ENCODE measurements at regions not wholly inside any gene's neighbourhood (a gene's known extent, or its start where the extent isn't known, plus 50 kb on each side); places are given as distances from the start of the nearest gene placed in this dataset.

DNA sequence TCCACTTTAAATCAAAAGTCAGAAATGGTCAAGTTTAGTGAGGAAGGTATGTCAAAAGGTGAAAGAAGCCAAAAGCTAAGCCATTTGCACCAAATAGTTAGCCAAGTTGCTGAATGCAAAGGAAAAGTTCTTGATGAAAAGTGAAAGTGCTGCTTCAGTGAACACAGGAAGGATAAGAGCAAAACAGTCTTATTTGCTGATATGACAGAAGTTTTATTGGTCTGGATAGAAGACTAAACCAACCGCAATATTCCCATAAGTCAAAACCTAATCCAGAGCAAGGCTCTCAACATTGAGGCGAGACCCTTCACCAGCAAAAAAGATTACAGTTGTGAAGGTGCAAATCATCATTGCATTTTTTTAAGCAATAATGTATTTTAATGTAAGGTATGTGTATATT is 496.5 kb upstream of the LRATD1 start:
- Mint-ChIP-seq H3K36me3 (peaks cover 12% of the 10 kb centered on the region), H3K9me3 (peaks cover 19 to 28% of the 10 kb centered on the region in 2 donors)
- 100% methylated on average over 1 of the region's 2 CpGs for WGBS (ENCODE audit: insufficient coverage)

DNA sequence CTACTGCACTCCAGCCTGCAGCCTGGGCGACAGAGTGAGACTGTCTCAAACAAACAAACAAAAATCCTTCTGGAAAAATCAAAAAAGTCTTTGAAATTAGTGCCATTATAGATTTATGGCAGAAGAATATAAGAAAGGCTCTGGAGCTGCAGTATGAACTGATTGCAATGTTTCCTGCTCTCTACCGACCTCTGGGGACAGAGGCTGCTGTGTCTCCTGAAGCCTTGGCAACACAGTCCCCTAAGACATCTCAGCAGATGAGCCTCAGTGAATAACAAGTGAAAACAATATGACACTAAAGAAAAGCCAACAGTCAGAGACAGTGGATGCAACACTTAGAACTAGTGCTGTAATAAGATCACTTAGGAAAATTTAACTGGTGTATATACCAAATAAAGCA is 494.9 kb upstream of the LRATD1 start:
- Histone ChIP-seq H3K27ac (ENCODE audit: low read length) (no peak overlapping the region), H3K9me3 (ENCODE audit: control insufficient read depth, insufficient read depth, low read length) (peaks cover 4% of the 10 kb centered on the region), H3K27me3 (ENCODE audit: control insufficient read depth, insufficient read depth, low read length) (no peaks in the 10 kb centered on the region), H3K4me1 (ENCODE audit: control insufficient read depth, insufficient read depth, low read length) (no peaks in the 10 kb centered on the region), H3K4me3 (ENCODE audit: low read length) (no peak overlapping the region), H3K36me3 (ENCODE audit: control insufficient read depth, insufficient read depth, low read length) (no peaks in the 10 kb centered on the region)
- H3K9me3 Mint-ChIP-seq: peaks cover 23 to 26% of the 10 kb centered on the region in 2 donors
- no peaks in the 10 kb centered on the region for H3K27me3 Mint-ChIP-seq (ENCODE audit: low read depth in 2 of 2)
- no peak for DNase-seq
- H3K4me1 Mint-ChIP-seq: no peaks in the 10 kb centered on the region
- TF ChIP-seq, protein P1, sequence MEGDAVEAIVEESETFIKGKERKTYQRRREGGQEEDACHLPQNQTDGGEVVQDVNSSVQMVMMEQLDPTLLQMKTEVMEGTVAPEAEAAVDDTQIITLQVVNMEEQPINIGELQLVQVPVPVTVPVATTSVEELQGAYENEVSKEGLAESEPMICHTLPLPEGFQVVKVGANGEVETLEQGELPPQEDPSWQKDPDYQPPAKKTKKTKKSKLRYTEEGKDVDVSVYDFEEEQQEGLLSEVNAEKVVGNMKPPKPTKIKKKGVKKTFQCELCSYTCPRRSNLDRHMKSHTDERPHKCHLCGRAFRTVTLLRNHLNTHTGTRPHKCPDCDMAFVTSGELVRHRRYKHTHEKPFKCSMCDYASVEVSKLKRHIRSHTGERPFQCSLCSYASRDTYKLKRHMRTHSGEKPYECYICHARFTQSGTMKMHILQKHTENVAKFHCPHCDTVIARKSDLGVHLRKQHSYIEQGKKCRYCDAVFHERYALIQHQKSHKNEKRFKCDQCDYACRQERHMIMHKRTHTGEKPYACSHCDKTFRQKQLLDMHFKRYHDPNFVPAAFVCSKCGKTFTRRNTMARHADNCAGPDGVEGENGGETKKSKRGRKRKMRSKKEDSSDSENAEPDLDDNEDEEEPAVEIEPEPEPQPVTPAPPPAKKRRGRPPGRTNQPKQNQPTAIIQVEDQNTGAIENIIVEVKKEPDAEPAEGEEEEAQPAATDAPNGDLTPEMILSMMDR (IDR thresholded peaks at IDR 0.05): no peak
- H3K36me3 Mint-ChIP-seq: peaks cover 10% of the 10 kb centered on the region
- no peak overlapping the region for H3K27ac Mint-ChIP-seq
- intact Hi-C loops (cut with micrococcal nuclease): no loop called here
- WGBS (ENCODE audit: insufficient coverage): 47% methylated on average over 2 of the region's 2 CpGs
- no peak for ATAC-seq
- no peak overlapping the region for H3K4me3 Mint-ChIP-seq

More for the DNA sequence above, 496.5 kb upstream of the LRATD1 start:
- DNase-seq: no peak
- no peaks in the 10 kb centered on the region for H3K27me3 ChIP-seq (ENCODE audit: control insufficient read depth, insufficient read depth, low read length)
- Mint-ChIP-seq H3K27me3 (ENCODE audit: low read depth in 2 of 2) (no peaks in the 10 kb centered on the region), H3K27ac (no peak overlapping the region), H3K4me3 (no peak overlapping the region), H3K4me1 (no peaks in the 10 kb centered on the region)
- peaks cover 4% of the 10 kb centered on the region for H3K9me3 ChIP-seq (ENCODE audit: control insufficient read depth, insufficient read depth, low read length)
- no peaks in the 10 kb centered on the region for H3K4me1 ChIP-seq (ENCODE audit: control insufficient read depth, insufficient read depth, low read length)
- TF ChIP-seq, protein P1 (IDR thresholded peaks at IDR 0.05): no peak
- intact Hi-C loops (cut with micrococcal nuclease): no loop called here
- no peaks in the 10 kb centered on the region for H3K36me3 ChIP-seq (ENCODE audit: control insufficient read depth, insufficient read depth, low read length)
- ATAC-seq: no peak
- no peak overlapping the region for H3K27ac ChIP-seq (ENCODE audit: low read length)
- no peak overlapping the region for H3K4me3 ChIP-seq (ENCODE audit: low read length)

DNA sequence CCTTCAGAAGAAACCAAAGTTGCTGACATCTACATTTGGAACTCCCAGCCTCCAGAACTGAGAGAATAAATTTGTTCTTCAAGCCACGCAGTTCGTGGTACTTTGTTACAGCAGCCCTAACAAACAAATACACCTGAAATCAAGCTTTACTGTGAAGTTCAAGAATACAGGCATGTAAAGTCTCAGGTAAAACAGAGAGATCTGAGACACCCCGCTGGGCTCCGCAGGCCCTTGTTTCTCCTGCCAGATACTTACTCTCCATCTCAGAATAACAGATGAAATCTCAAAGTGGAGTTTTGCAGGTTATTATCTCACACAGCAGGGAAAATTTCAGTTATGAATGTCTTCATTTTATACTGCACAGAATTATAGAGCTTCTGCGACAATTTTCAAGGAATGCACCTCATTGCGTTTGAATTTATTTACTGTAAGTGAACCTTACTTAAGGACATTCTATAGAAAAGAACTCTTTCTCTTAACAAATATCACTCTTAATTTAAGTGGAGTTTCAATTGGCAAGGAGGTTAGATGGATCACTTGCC is 492.4 kb upstream of the LRATD1 start:
- Histone ChIP-seq H3K4me3 (ENCODE audit: low read length) (no peak overlapping the region), H3K9me3 (ENCODE audit: control insufficient read depth, insufficient read depth, low read length) (peaks cover 4% of the 10 kb centered on the region), H3K27me3 (ENCODE audit: control insufficient read depth, insufficient read depth, low read length) (no peaks in the 10 kb centered on the region), H3K36me3 (ENCODE audit: control insufficient read depth, insufficient read depth, low read length) (no peaks in the 10 kb centered on the region), H3K4me1 (ENCODE audit: control insufficient read depth, insufficient read depth, low read length) (no peaks in the 10 kb centered on the region), H3K27ac (ENCODE audit: low read length) (no peak overlapping the region)
- no peak for DNase-seq
- Mint-ChIP-seq H3K27ac (no peak overlapping the region), H3K36me3 (no peaks in the 10 kb centered on the region), H3K4me1 (no peaks in the 10 kb centered on the region), H3K27me3 (ENCODE audit: low read depth in 2 of 2) (no peaks in the 10 kb centered on the region), H3K4me3 (no peak overlapping the region), H3K9me3 (peaks cover 16% of the 10 kb centered on the region in 2 donors)
- intact Hi-C loops (cut with micrococcal nuclease): no loop called here
- ATAC-seq: no peak
- WGBS (ENCODE audit: insufficient coverage): 70% methylated on average over 4 of the region's 6 CpGs
- TF ChIP-seq, protein P1 (IDR thresholded peaks at IDR 0.05): no peak

DNA sequence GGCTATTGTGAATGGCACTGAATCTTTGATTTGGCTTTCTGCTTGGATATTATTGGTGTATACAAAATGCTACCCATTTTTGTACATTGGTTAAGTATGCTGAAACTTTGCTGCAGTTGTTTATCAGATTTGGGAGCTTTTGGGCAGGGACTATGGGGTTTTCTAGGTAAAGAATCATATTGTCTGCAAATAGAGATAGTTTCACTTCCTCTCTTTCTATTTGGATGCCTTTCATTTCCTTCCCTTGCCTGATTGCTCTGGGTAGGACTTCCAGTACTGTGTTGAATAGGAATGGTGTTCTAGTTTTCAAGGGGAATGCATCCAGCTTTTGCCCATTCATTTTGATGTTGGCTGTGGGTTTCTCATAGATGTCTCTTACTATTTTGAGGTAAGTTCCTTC is 489.1 kb upstream of the LRATD1 start:
- DNase-seq: no peak
- TF ChIP-seq, protein P1 (IDR thresholded peaks at IDR 0.05): no peak
- Histone ChIP-seq H3K36me3 (ENCODE audit: control insufficient read depth, insufficient read depth, low read length) (no peaks in the 10 kb centered on the region), H3K4me1 (ENCODE audit: control insufficient read depth, insufficient read depth, low read length) (no peaks in the 10 kb centered on the region), H3K4me3 (ENCODE audit: low read length) (no peak overlapping the region), H3K9me3 (ENCODE audit: control insufficient read depth, insufficient read depth, low read length) (no peaks in the 10 kb centered on the region), H3K27ac (ENCODE audit: low read length) (no peak overlapping the region), H3K27me3 (ENCODE audit: control insufficient read depth, insufficient read depth, low read length) (no peaks in the 10 kb centered on the region)
- no peaks in the 10 kb centered on the region for H3K36me3 Mint-ChIP-seq
- H3K4me3 Mint-ChIP-seq: no peak overlapping the region
- peaks cover 10 to 11% of the 10 kb centered on the region in 2 donors for H3K9me3 Mint-ChIP-seq
- intact Hi-C loops (cut with micrococcal nuclease): no loop called here
- H3K27ac Mint-ChIP-seq: no peak overlapping the region
- no peaks in the 10 kb centered on the region for H3K4me1 Mint-ChIP-seq
- no peak for ATAC-seq
- H3K27me3 Mint-ChIP-seq (ENCODE audit: low read depth in 2 of 2): no peaks in the 10 kb centered on the region

All from natural killer cell (primary cell).